HEK293 (cell line): ENCODE measurements at regions not wholly inside any gene's neighbourhood (a gene's known extent, or its start where the extent isn't known, plus 50 kb on each side); places are given as distances from the start of the nearest gene placed in this dataset.

Experiments
- CTCF ChIA-PET: fragments of 350-600 bp; formaldehyde crosslinking; extraction: SDS; loops from one replicate; lab custom pipeline; 2021; ENCODE audit warnings: antibody characterized with exemption; lab: Yijun Ruan, JAX
- POLR2A ChIA-PET: fragments of 300-600 bp; formaldehyde crosslinking; extraction: SDS; loops from one replicate; lab custom pipeline; 2020; ENCODE audit warnings: antibody characterized with exemption, inconsistent platforms; lab: Yijun Ruan, JAX
- H3K27ac ChIP-seq: fragments of 200-500 bp; sonication (Bioruptor generic); 2 replicates; pipeline ENCODE4 v1.5.1; 2014; ENCODE audit warnings: low read depth, low read length, control low read depth, inconsistent platforms; ENCODE audit errors: extremely low read depth
- H3K36me3 ChIP-seq, 2 experiments: fragments of 200-500 bp in 1 of 2; sonication (Bioruptor generic) in 1 of 2; 1 replicate in 1 of 2; 2 replicates in 1 of 2; pipeline ENCODE4 v1.5.1; 2014 to 2017; ENCODE audit warnings: inconsistent platforms in 2 of 2, low read length in 2 of 2; ENCODE audit not compliant: control insufficient read depth in 2 of 2, insufficient read depth in 1 of 2
- H3K4me1 ChIP-seq: fragments of 200-500 bp; sonication (Bioruptor generic); 2 replicates; pipeline ENCODE4 v1.5.1; 2014; ENCODE audit warnings: mild to moderate bottlenecking, low read length, inconsistent platforms; ENCODE audit not compliant: control insufficient read depth, insufficient read depth
- H3K4me3 ChIP-seq: 2 replicates; pipeline ENCODE4 v1.5.1; 2011; ENCODE audit warnings: low read depth, mild to moderate bottlenecking, control low read depth, low read length, moderate library complexity
- H3K9me3 ChIP-seq: fragments of 200-500 bp; sonication (Bioruptor generic); 2 replicates; pipeline ENCODE4 v1.5.1; 2014; ENCODE audit warnings: low read depth, low read length, inconsistent platforms; ENCODE audit not compliant: control insufficient read depth, insufficient read depth
- AEBP2 ChIP-seq: fragments of 450-650 bp; formaldehyde crosslinking; IDR thresholded peaks from 2 replicates; pipeline ENCODE4 v1.5.1; 2016; ENCODE audit warnings: missing biosample characterization, missing genetic modification characterization, borderline replicate concordance
- ATF2 ChIP-seq: fragments of 450-650 bp; formaldehyde crosslinking; IDR thresholded peaks from 2 replicates; pipeline ENCODE4 v1.5.1; 2016; ENCODE audit warnings: missing biosample characterization, missing genetic modification characterization, low read depth
- HOXA7 ChIP-seq: sonication (generic); formaldehyde crosslinking; IDR thresholded peaks from 2 replicates; pipeline ENCODE4 v1.8.1; 2022; ENCODE audit warnings: missing genetic modification reagents, borderline replicate concordance
- INSM2 ChIP-seq: fragments of 450-650 bp; formaldehyde crosslinking; IDR thresholded peaks from 2 replicates; pipeline ENCODE4 v1.5.1; 2016; ENCODE audit warnings: missing biosample characterization, missing genetic modification characterization
- KLF16 ChIP-seq: fragments of 450-650 bp; formaldehyde crosslinking; IDR thresholded peaks from 2 replicates; pipeline ENCODE4 v1.5.1; 2017; ENCODE audit warnings: missing biosample characterization, missing genetic modification characterization
- SP7 ChIP-seq: fragments of 450-650 bp; formaldehyde crosslinking; IDR thresholded peaks from 2 replicates; pipeline ENCODE4 v1.5.1; 2016; ENCODE audit warnings: missing biosample characterization, missing genetic modification characterization
- ZBTB49 ChIP-seq: fragments of 450-650 bp; formaldehyde crosslinking; IDR thresholded peaks from 2 replicates; pipeline ENCODE4 v1.5.1; 2016; ENCODE audit warnings: missing biosample characterization, missing genetic modification characterization, low read depth
- ZFP37 ChIP-seq: fragments of 450-650 bp; formaldehyde crosslinking; IDR thresholded peaks from 2 replicates; pipeline ENCODE4 v1.5.1; 2016; ENCODE audit warnings: missing biosample characterization, missing genetic modification characterization
- ZNF121 ChIP-seq: fragments of 450-650 bp; formaldehyde crosslinking; IDR thresholded peaks from 2 replicates; pipeline ENCODE4 v1.5.1; 2016; ENCODE audit warnings: missing biosample characterization, missing genetic modification characterization
- ZNF16 ChIP-seq: fragments of 450-650 bp; formaldehyde crosslinking; IDR thresholded peaks from 2 replicates; pipeline ENCODE4 v1.5.1; 2016; ENCODE audit warnings: low read depth, missing biosample characterization, missing genetic modification characterization
- ZNF184 ChIP-seq: fragments of 450-650 bp; IDR thresholded peaks from 2 replicates; pipeline ENCODE4 v1.5.1; 2018; ENCODE audit warnings: missing biosample characterization, mild to moderate bottlenecking, missing genetic modification characterization
- ZNF19 ChIP-seq: fragments of 450-650 bp; formaldehyde crosslinking; IDR thresholded peaks from 2 replicates; pipeline ENCODE4; 2016; ENCODE audit warnings: missing biosample characterization, missing genetic modification characterization, low read depth
- ZNF2 ChIP-seq: fragments of 450-650 bp; formaldehyde crosslinking; IDR thresholded peaks from 2 replicates; pipeline ENCODE4 v1.5.1; 2016; ENCODE audit warnings: missing biosample characterization, missing genetic modification characterization
- ZNF214 ChIP-seq: fragments of 450-650 bp; formaldehyde crosslinking; IDR thresholded peaks from 2 replicates; pipeline ENCODE4 v1.5.1; 2017; ENCODE audit warnings: missing biosample characterization, mild to moderate bottlenecking, missing genetic modification characterization, borderline replicate concordance
- ZNF221 ChIP-seq: fragments of 450-650 bp; formaldehyde crosslinking; IDR thresholded peaks from 2 replicates; pipeline ENCODE4 v1.5.1; 2017; ENCODE audit warnings: missing biosample characterization, missing genetic modification characterization, borderline replicate concordance
- ZNF292 ChIP-seq: fragments of 450-650 bp; formaldehyde crosslinking; IDR thresholded peaks from 2 replicates; pipeline ENCODE4 v1.5.1; 2016; ENCODE audit warnings: low read depth, missing biosample characterization, missing genetic modification characterization, borderline replicate concordance
- ZNF513 ChIP-seq: fragments of 450-650 bp; IDR thresholded peaks from 2 replicates; pipeline ENCODE4 v1.5.1; 2018; ENCODE audit warnings: missing biosample characterization, missing genetic modification characterization
- ZNF561 ChIP-seq: fragments of 450-650 bp; IDR thresholded peaks from 2 replicates; pipeline ENCODE4 v1.5.1; 2018; ENCODE audit warnings: missing biosample characterization, missing genetic modification characterization, borderline replicate concordance
- ZNF701 ChIP-seq: fragments of 450-650 bp; formaldehyde crosslinking; IDR thresholded peaks from 2 replicates; pipeline ENCODE4 v1.5.1; 2016; ENCODE audit warnings: missing biosample characterization, missing genetic modification characterization
- ZNF843 ChIP-seq: fragments of 450-650 bp; formaldehyde crosslinking; IDR thresholded peaks from 2 replicates; pipeline ENCODE4 v1.5.1; 2016; ENCODE audit warnings: missing biosample characterization, missing genetic modification characterization

GRCh38 chr17:13759518-13760335 is 158.0 kb upstream of the HS3ST3A1 start (continued):
- TF ChIP-seq ZFP37 (tag by site-specific recombination) = no peak
- no peak for TF ChIP-seq ZNF214
- TF ChIP-seq ZNF184 = no peak
- no peak for TF ChIP-seq ZNF2 (tag by site-specific recombination)

GRCh38 chr17:13761038-13761603 is 159.4 kb upstream of the HS3ST3A1 start:
- no peak overlapping the region for H3K4me3 ChIP-seq
- no peaks in the 10 kb centered on the region for H3K36me3 ChIP-seq
- CTCF ChIA-PET = no interaction called here
- no peaks in the 10 kb centered on the region for H3K9me3 ChIP-seq
- TF ChIP-seq ATF2 (tag by site-specific recombination) (peak; percentile 72), SP7 (tag by site-specific recombination) (no peak)
- H3K27ac ChIP-seq = no peak overlapping the region
- POLR2A ChIA-PET = no interaction called here
- 0 out of 2 replicates have a peak, but pooled peaks cover 4% of the 10 kb centered on the region for H3K4me1 ChIP-seq

- Histone ChIP-seq H3K27ac (no peak overlapping the region), H3K4me3 (no peak overlapping the region), H3K36me3 (no peaks in the 10 kb centered on the region), H3K9me3 (no peaks in the 10 kb centered on the region), H3K4me1 (no peaks in the 10 kb centered on the region)
- POLR2A ChIA-PET = no interaction called here
- CTCF ChIA-PET = no interaction called here
- TF ChIP-seq ZNF513 (tag by site-specific recombination) (no peak), HOXA7 (CRISPR knock-in tag) (no peak), ZNF843 (tag by site-specific recombination) (no peak), ZNF701 (tag by site-specific recombination) (no peak), ZBTB49 (no peak), ZNF561 (no peak), ZNF16 (tag by site-specific recombination) (no peak), KLF16 (tag by site-specific recombination) (no peak), INSM2 (tag by site-specific recombination) (no peak), ZNF19 (tag by site-specific recombination) (no peak), ZNF121 (no peak), ZNF292 (tag by site-specific recombination) (no peak), AEBP2 (tag by site-specific recombination) (no peak), ZNF221 (tag by site-specific recombination) (no peak)
These were observed 164.0 kb upstream of the HS3ST3A1 start for GRCh38 chr17:13765701-13766100.
